GM19023 (cell line): ENCODE measurements at regions not wholly inside any gene's neighbourhood (a gene's known extent, or its start where the extent isn't known, plus 50 kb on each side); places are given as distances from the start of the nearest gene placed in this dataset.

ENCODE experiments used
- ATAC-seq: cut with Tn5 transposase; IDR thresholded peaks from one replicate; pipeline ENCODE4 v1.9.1; 2021; ENCODE audit warnings: mild to moderate bottlenecking, moderate library complexity; ENCODE audit not compliant: unreplicated experiment

DNA sequence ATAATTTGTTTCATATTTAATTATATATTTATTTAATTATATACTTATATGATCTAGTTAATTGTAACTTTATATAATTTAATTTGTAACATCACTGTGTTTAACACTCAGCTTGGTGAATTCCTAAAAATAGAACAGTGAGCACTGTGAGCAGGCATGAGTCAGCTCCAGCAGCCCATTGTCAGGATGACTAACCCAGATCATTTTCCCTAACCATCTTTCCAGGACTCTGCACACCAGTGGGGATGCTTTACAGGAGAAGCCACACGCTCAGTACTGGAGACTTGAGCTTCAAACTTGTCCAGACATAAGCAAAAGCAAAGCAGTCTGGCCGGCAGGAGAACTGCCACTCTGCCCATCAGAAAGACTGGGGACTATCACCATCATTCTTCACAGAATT lies 446.2 kb upstream of the TRPC7 start:
- ATAC-seq, result no peak

GRCh38 chr5:136811086-136811485 lies 445.7 kb upstream of the TRPC7 start:
- ATAC-seq, result no peak

DNA sequence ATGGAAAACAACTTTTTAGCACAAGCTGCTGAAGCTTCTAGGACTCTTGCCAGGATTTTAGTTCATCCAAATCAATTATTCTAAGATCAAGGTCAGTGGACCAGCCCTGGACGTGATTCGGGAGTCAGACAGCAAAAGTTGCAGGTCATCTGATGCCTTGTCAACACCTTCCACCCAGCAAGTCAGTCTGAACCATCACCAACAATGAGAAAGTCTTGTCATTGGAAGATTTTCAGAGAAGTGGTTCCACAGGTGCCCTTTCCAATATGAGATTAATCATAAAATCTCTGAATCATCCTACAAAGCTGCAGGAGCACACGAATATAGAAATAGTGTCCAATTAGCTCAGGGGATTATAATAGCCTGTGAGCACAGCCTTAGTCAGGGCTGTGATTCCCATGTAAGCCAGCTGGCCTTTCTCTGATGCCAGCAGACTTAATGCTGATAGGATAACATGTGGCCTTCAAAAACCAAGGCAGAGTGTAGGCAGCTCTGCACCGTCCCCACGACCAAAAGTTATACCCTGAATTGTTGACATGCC lies 445.0 kb upstream of the TRPC7 start:
- ATAC-seq, result no peak

DNA sequence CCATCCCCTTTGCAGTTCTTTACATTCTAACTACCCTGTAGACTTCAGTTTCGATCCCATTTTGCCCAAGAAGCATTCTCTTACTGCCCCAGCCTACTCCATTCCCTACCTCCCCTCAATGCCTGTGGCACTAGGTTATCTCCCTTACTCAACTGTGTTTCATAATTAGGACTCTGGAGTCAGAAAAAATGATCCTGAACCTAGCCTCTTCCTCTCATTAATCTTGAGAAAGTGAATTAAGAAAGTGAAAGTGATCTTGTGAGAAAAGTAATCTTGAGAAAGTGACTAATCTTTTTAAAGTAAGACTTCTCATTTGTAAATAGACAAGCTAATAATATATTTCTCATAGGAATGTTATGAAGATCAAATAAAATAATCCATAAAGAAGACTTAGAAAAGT lies 444.0 kb upstream of the TRPC7 start:
- ATAC-seq, result no peak

DNA sequence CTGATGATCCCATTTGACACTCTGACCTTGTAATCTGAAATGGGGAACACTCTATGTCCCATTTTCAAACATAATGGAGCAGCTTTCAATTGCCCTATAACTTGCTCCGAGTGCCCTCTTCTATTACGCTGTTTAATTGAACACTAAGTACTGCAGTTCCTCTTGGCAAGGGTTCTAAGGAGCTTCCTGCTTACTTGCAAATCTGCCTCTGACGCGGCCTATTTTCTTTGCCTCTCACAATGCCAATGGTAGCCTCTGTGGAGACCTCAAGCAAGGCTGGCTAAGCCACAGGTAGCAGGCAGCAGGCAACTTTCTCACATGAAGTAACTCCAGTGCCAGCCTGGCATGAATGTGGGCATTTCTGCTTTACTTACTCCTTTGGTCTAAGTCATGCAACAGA lies 443.4 kb upstream of the TRPC7 start:
- ATAC-seq, result no peak

- no peak for ATAC-seq
Measured at GRCh38 chr5:136805466-136805865, 440.1 kb upstream of the TRPC7 start.

GRCh38 chr5:136802383-136802782 lies 437.0 kb upstream of the TRPC7 start:
- no peak for ATAC-seq

DNA sequence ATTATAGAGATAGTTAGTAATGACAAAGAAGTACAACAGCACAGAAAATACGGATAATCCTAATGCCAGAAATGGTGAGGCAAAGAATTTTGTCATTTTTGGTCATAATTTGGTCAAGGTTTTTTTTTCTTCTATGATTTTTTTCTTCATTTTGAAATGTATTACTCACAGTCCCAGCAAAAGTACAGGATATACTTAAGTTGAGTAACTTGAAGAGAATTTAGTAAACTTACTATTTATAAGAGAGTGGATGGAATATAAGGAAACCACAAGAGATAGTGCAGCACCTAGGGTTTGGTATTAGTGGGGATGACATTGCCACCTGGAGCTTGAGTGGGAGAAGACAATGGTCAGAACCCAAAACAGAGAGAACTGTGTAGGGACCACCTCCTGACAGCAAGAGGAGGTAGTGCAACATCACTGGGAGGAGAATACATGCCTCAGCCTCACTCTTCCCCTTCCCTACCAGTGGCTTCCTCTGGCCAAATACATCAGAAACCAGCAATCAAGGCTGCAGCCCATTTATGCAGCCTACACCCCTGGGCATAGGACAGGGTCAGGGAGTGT lies 434.5 kb upstream of the TRPC7 start:
- no peak for ATAC-seq

DNA sequence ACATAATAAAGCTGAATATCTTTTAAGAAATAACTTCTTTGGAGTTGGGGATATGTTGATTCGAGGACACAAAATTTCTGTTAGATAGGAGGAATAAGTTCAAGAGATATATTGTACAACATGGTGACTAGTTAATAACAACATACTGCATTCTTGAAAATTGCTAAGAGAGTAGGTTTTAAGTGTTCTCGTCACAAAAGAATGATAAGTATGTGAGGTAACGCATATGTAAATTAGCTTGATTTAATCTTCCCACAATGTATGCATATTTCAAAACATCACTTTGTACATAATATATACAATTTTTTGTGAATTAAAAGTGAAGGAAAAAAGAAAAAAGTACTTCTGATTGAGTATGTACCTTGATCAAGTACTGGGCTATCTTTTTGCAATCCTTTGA lies 428.0 kb upstream of the TRPC7 start:
- ATAC-seq, result no peak

GRCh38 chr5:136781464-136781863 lies 416.1 kb upstream of the TRPC7 start:
- no peak for ATAC-seq

DNA sequence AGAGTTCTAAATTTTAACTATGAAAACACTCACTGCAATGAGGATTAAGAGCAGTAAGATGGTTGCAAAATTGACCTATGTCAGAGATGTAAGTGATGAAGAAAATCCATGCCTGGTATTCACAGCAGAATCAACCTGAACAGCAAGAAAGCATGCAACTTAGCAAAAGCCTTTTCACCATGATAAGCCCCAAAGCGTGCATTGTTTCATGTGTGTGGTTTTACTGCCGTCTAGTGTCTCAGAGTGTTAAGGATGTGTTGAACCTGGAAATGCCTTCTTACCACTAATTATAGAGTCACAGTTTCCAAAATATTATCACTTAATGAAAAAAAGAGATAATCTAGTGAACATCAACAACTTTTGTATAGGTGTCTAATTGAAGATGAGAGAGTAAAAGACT lies 415.2 kb upstream of the TRPC7 start:
- no peak for ATAC-seq

- ATAC-seq, result no peak
Measured at GRCh38 chr5:136776022-136776927, 410.9 kb upstream of the TRPC7 start.

- ATAC-seq, result no peak
Measured at GRCh38 chr5:136772491-136772890, 407.1 kb upstream of the TRPC7 start.

GRCh38 chr5:136769900-136770684 lies 404.7 kb upstream of the TRPC7 start:
- ATAC-seq, result peak; percentile 78

GRCh38 chr5:136769093-136769492 lies 403.7 kb upstream of the TRPC7 start:
- ATAC-seq, result no peak

GRCh38 chr5:136768457-136768856 lies 403.1 kb upstream of the TRPC7 start:
- ATAC-seq, result no peak

DNA sequence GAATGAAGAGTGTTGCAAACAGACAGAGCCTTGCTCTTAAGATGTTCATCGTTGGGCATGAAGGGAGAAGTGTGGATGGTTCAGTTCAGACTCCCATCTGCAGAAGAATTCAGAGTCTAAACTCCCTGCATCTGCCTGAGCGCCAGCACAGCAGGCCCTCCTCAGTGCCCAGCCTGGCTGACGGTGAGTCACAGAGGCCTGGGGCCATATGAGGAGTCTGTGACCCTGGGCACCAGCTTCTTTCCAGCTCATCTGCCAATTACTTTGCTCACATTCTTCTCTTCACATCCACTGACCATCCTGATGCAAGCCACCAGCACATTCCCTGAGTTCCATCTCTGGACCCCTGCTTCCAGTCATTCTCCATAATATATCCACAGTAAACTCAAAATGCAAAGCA lies 401.1 kb upstream of the TRPC7 start:
- no peak for ATAC-seq

DNA sequence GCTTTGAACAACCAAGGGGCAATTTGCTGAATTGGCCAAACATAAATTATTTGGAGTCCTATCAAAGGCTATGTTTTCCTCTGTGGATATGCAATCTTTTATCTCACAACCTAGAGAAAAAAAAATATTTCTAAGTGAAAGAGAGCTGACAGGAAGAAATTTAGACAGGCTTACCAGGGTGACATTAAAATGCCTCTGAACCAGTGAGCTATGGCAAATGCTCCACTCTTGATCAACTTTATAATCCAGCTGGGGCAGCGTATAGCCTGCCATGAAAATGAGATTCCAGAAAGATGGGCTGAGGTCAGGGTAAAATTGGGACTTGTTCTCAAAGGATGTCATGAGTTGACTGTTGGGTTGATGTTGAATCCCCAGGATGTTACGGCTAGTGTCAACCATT lies 399.3 kb upstream of the TRPC7 start:
- ATAC-seq, result no peak

- no peak for ATAC-seq
Measured at GRCh38 chr5:136763548-136763947, 398.2 kb upstream of the TRPC7 start.

- ATAC-seq, result no peak
Measured at GRCh38 chr5:136754216-136754615, 388.9 kb upstream of the TRPC7 start.

DNA sequence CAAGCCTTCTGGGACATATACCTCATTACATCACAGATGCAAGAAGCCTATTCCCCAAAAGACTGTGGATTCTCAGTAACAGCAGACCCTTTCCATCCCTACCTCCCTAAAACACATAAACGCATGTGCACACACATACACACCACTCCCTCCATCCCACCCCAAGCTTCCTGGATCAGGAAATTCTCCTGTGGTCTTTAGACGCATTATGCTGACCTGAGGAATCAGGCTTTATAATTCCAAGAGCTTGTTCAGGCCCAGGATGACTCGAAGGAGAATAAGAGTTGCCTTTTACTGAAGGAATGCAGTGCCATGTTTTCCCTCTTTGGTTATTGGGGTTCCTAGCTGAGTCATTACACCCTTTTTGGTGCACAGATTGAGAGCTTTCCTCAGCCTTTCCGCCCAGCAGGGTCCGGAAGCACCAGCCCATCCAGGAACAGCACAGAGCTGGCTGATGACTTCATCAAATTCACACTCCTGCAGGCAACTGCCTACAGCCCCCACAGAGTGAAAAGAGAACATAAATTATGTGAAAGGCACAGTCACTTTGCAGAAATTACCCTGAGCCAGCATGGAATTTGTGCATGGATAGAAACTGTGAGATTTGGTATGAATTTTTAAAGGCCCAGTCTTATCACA lies 385.0 kb upstream of the TRPC7 start:
- no peak for ATAC-seq
